ENCODE measurements at regions not wholly inside any gene's neighbourhood (a gene's known extent, or its start where the extent isn't known, plus 50 kb on each side); places are given as distances from the start of the nearest gene placed in this dataset.

GRCh38 chr5:166428264-166428803 lies 1863.1 kb upstream of the WWC1 start:
- CTCF ChIA-PET (ENCODE audit: unreplicated experiment): no interaction called here

GRCh38 chr5:166430491-166431319 lies 1860.7 kb upstream of the WWC1 start:
- intact Hi-C loops (cut with micrococcal nuclease; ENCODE audit: unreplicated experiment): no loop called here
- no TSS peak for BruUV-seq (replicated peaks)
- H3K4me1 ChIP-seq (ENCODE audit: insufficient read depth, low read length, poor library complexity, severe bottlenecking): no peaks in the 10 kb centered on the region

More at GRCh38 chr5:166428264-166428803, 1863.1 kb upstream of the WWC1 start:
- H3K36me3 ChIP-seq (ENCODE audit: insufficient read depth, low read length): no peaks in the 10 kb centered on the region
- intact Hi-C loops (cut with micrococcal nuclease; ENCODE audit: unreplicated experiment): no loop called here
- TF ChIP-seq EZH2phosphoT487 (IDR thresholded peaks at IDR 0.05; ENCODE audit: borderline replicate concordance, low read depth, low read length): no peak
- no peak for TF ChIP-seq CTCF (conservative IDR thresholded peaks at IDR 0.05; ENCODE audit: low read length)
- no peaks in the 10 kb centered on the region for H3K4me1 ChIP-seq (ENCODE audit: insufficient read depth, low read length, poor library complexity, severe bottlenecking)
- no peak overlapping the region for H2AFZ ChIP-seq (ENCODE audit: low read length)
- H3K9me2 ChIP-seq (ENCODE audit: insufficient read depth, low read length): no peaks in the 10 kb centered on the region
- H3K27ac ChIP-seq (ENCODE audit: low read depth, low read length, poor library complexity, severe bottlenecking): no peak overlapping the region
- no peaks in the 10 kb centered on the region for H3K9me3 ChIP-seq (ENCODE audit: low read length)
- no peak for DNase-seq (ENCODE audit: low spot score)
- H3K4me3 ChIP-seq (ENCODE audit: low read depth, low read length, poor library complexity, severe bottlenecking): no peak overlapping the region
- no peak overlapping the region for H3K4me2 ChIP-seq (ENCODE audit: low read length)
- BruUV-seq (replicated peaks): no TSS peak
- H3K79me2 ChIP-seq (ENCODE audit: insufficient read depth, low read depth, low read length): no peaks in the 10 kb centered on the region
- POLR2A ChIA-PET: no interaction called here
- H4K20me1 ChIP-seq (ENCODE audit: insufficient read depth, low read length): no peaks in the 10 kb centered on the region

More at GRCh38 chr5:166430491-166431319, 1860.7 kb upstream of the WWC1 start:
- TF ChIP-seq EZH2phosphoT487 (IDR thresholded peaks at IDR 0.05; ENCODE audit: borderline replicate concordance, low read depth, low read length): no peak
- TF ChIP-seq CTCF (conservative IDR thresholded peaks at IDR 0.05; ENCODE audit: low read length): no peak
- DNase-seq (ENCODE audit: low spot score): no peak
- Histone ChIP-seq H3K36me3 (ENCODE audit: insufficient read depth, low read length) (no peaks in the 10 kb centered on the region), H3K4me2 (ENCODE audit: low read length) (no peak overlapping the region), H4K20me1 (ENCODE audit: insufficient read depth, low read length) (no peaks in the 10 kb centered on the region), H2AFZ (ENCODE audit: low read length) (no peak overlapping the region), H3K79me2 (ENCODE audit: insufficient read depth, low read depth, low read length) (no peaks in the 10 kb centered on the region), H3K9me2 (ENCODE audit: insufficient read depth, low read length) (no peaks in the 10 kb centered on the region), H3K9me3 (ENCODE audit: low read length) (no peaks in the 10 kb centered on the region), H3K4me3 (ENCODE audit: low read depth, low read length, poor library complexity, severe bottlenecking) (no peak overlapping the region), H3K27ac (ENCODE audit: low read depth, low read length, poor library complexity, severe bottlenecking) (no peak overlapping the region)
- CTCF ChIA-PET (ENCODE audit: unreplicated experiment): no interaction called here
- POLR2A ChIA-PET: interaction anchor here (0.6 kb wide), 1 partner anchor 11 kb away, joined by 3 read pairs; no protein-coding TSS in a partner anchor
